ENCODE measurements at regions not wholly inside any gene's neighbourhood (a gene's known extent, or its start where the extent isn't known, plus 50 kb on each side); places are given as distances from the start of the nearest gene placed in this dataset.

DNA sequence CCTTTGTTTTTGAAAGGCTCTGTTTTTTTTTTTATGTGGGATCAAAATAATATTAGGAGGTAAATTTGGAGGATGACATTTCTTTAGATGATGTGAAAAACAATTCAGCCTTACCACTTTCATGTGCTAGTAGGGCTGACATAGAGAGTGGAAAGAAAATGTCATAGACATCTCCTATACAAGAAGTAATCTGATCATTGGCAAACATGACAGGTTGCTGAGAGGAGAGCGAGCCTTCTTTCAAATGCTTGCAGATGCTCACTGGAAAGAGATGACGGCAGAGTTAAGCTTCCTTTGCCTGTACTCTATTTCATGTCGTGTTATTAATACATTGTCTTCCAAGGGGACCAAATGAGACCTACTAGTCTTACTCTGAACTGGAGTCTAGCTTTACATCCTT, 160.1 kb upstream of the DAP start:
- ChIA-PET CTCF (interaction anchor here (0.6 to 1.1 kb wide), 2 partner anchors 10 to 17 kb away, joined by 3 to 6 read pairs; no protein-coding TSS in a partner anchor), POLR2A (interaction anchor here (0.6 kb wide), 1 partner anchor 47 kb away, joined by 3 read pairs; no protein-coding TSS in a partner anchor)
- no peak overlapping the region for H3K4me3 Mint-ChIP-seq (ENCODE audit: unreplicated experiment)
- TF ChIP-seq, protein P1, sequence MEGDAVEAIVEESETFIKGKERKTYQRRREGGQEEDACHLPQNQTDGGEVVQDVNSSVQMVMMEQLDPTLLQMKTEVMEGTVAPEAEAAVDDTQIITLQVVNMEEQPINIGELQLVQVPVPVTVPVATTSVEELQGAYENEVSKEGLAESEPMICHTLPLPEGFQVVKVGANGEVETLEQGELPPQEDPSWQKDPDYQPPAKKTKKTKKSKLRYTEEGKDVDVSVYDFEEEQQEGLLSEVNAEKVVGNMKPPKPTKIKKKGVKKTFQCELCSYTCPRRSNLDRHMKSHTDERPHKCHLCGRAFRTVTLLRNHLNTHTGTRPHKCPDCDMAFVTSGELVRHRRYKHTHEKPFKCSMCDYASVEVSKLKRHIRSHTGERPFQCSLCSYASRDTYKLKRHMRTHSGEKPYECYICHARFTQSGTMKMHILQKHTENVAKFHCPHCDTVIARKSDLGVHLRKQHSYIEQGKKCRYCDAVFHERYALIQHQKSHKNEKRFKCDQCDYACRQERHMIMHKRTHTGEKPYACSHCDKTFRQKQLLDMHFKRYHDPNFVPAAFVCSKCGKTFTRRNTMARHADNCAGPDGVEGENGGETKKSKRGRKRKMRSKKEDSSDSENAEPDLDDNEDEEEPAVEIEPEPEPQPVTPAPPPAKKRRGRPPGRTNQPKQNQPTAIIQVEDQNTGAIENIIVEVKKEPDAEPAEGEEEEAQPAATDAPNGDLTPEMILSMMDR (IDR thresholded peaks at IDR 0.05; ENCODE audit: unreplicated experiment) = no peak
- DNase-seq (ENCODE audit: unreplicated experiment) = no peak
- no TSS peak for BruUV-seq (replicated peaks)
- H3K27ac Mint-ChIP-seq (ENCODE audit: low read depth, unreplicated experiment) = no peak overlapping the region
- H3K27me3 Mint-ChIP-seq (ENCODE audit: insufficient read depth, unreplicated experiment) = peaks cover 25% of the 10 kb centered on the region
- H3K4me1 Mint-ChIP-seq (ENCODE audit: insufficient read depth, unreplicated experiment) = no peaks in the 10 kb centered on the region
- intact Hi-C loops (cut with micrococcal nuclease) = no loop called here
- H3K36me3 Mint-ChIP-seq (ENCODE audit: insufficient read depth, unreplicated experiment) = no peaks in the 10 kb centered on the region
- H3K9me3 Mint-ChIP-seq (ENCODE audit: unreplicated experiment) = peaks cover 8% of the 10 kb centered on the region

- TF ChIP-seq, protein P1 (IDR thresholded peaks at IDR 0.05; ENCODE audit: unreplicated experiment) = no peak
- H3K27me3 Mint-ChIP-seq (ENCODE audit: insufficient read depth, unreplicated experiment) = peaks cover 25% of the 10 kb centered on the region
- no TSS peak for BruUV-seq (replicated peaks)
- H3K27ac Mint-ChIP-seq (ENCODE audit: low read depth, unreplicated experiment) = no peak overlapping the region
- intact Hi-C loops (cut with micrococcal nuclease) = no loop called here
- CTCF ChIA-PET = no interaction called here
- no peaks in the 10 kb centered on the region for H3K36me3 Mint-ChIP-seq (ENCODE audit: insufficient read depth, unreplicated experiment)
- no peak overlapping the region for H3K4me3 Mint-ChIP-seq (ENCODE audit: unreplicated experiment)
- POLR2A ChIA-PET = interaction anchor here (0.6 kb wide), 1 partner anchor 48 kb away, joined by 3 read pairs; no protein-coding TSS in a partner anchor
- H3K4me1 Mint-ChIP-seq (ENCODE audit: insufficient read depth, unreplicated experiment) = no peaks in the 10 kb centered on the region
- peaks cover 8% of the 10 kb centered on the region for H3K9me3 Mint-ChIP-seq (ENCODE audit: unreplicated experiment)
- DNase-seq (ENCODE audit: unreplicated experiment) = no peak
These were observed 159.4 kb upstream of the DAP start for GRCh38 chr5:10920400-10920799.

DNA sequence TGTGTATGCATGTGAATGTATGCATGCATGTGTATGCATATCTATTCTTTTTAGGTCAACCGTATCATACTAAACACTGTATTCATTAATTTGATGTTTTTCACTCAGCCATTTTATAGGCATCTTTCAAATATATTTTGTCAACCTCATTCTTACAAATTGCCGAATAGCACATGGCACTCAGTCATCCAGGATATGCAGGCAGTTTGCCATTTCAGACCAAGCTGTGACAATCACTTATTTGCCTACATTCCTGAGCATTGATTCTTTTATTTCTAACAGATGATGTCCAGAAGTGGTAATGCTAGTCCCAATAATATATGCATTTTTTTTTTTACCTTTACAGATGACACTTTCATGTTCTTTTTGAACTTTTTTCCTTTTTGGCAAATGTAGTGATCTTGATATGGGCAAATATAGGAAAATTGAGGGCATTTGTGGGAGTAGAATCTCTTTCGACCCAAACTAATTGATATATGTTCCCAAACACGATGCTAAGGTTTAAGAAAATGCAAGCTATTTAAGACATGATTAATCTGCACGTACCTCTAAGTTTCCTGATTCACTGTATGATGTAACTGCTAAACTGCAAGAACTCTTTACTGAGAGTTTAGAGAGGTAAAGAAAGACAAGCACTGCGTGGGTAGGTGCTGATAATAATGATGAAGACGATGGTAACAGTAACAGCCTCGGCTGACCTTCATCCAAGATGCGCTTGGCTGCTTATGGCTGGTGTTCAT, 153.9 kb upstream of the DAP start:
- TF ChIP-seq, protein P1 (IDR thresholded peaks at IDR 0.05; ENCODE audit: unreplicated experiment) = no peak
- intact Hi-C loops (cut with micrococcal nuclease) = no loop called here
- no peak for DNase-seq (ENCODE audit: unreplicated experiment)
- no peaks in the 10 kb centered on the region for H3K9me3 Mint-ChIP-seq (ENCODE audit: unreplicated experiment)
- no TSS peak for BruUV-seq (replicated peaks)
- no peak overlapping the region for H3K27ac Mint-ChIP-seq (ENCODE audit: low read depth, unreplicated experiment)
- H3K36me3 Mint-ChIP-seq (ENCODE audit: insufficient read depth, unreplicated experiment) = peaks cover 7% of the 10 kb centered on the region
- POLR2A ChIA-PET = interaction anchor here (0.6 kb wide), 1 partner anchor 1022 kb away, joined by 4 read pairs; no protein-coding TSS in a partner anchor
- CTCF ChIA-PET = interaction anchor here (0.5 kb wide), 1 partner anchor 421 kb away, joined by 3 read pairs; no protein-coding TSS in a partner anchor
- H3K4me1 Mint-ChIP-seq (ENCODE audit: insufficient read depth, unreplicated experiment) = peaks cover 6% of the 10 kb centered on the region
- H3K4me3 Mint-ChIP-seq (ENCODE audit: unreplicated experiment) = no peak overlapping the region
- H3K27me3 Mint-ChIP-seq (ENCODE audit: insufficient read depth, unreplicated experiment) = peaks cover 11% of the 10 kb centered on the region

- POLR2A ChIA-PET = no interaction called here
- no TSS peak for BruUV-seq (replicated peaks)
- no peaks in the 10 kb centered on the region for H3K9me3 Mint-ChIP-seq (ENCODE audit: unreplicated experiment)
- TF ChIP-seq, protein P1 (IDR thresholded peaks at IDR 0.05; ENCODE audit: unreplicated experiment) = no peak
- peaks cover 7% of the 10 kb centered on the region for H3K36me3 Mint-ChIP-seq (ENCODE audit: insufficient read depth, unreplicated experiment)
- peaks cover 6% of the 10 kb centered on the region for H3K4me1 Mint-ChIP-seq (ENCODE audit: insufficient read depth, unreplicated experiment)
- intact Hi-C loops (cut with micrococcal nuclease) = no loop called here
- H3K27ac Mint-ChIP-seq (ENCODE audit: low read depth, unreplicated experiment) = no peak overlapping the region
- H3K27me3 Mint-ChIP-seq (ENCODE audit: insufficient read depth, unreplicated experiment) = peaks cover 7% of the 10 kb centered on the region
- peak; percentile 78 for DNase-seq (ENCODE audit: unreplicated experiment)
- CTCF ChIA-PET = interaction anchor here (0.7 kb wide), 1 partner anchor 126 kb away, joined by 3 read pairs; no protein-coding TSS in a partner anchor
- H3K4me3 Mint-ChIP-seq (ENCODE audit: unreplicated experiment) = no peak overlapping the region
These were observed 152.8 kb upstream of the DAP start for GRCh38 chr5:10913841-10914240.

Data from MCF 10A (cell line).